ENCODE measurements at regions not wholly inside any gene's neighbourhood (a gene's known extent, or its start where the extent isn't known, plus 50 kb on each side); places are given as distances from the start of the nearest gene placed in this dataset.

- TF ChIP-seq SAP30 (IDR thresholded peaks at IDR 0.05; ENCODE audit: insufficient read depth, insufficient replicate concordance, low read length) = no peak
These were observed 63.4 kb upstream of the LCTL start (continued) for GRCh38 chr15:66628976-66629723.
